ENCODE measurements at regions not wholly inside any gene's neighbourhood (a gene's known extent, or its start where the extent isn't known, plus 50 kb on each side); places are given as distances from the start of the nearest gene placed in this dataset.

- no peak for TF ChIP-seq CTCF (IDR thresholded peaks at IDR 0.05)
- no peaks in the 10 kb centered on the region for H3K4me1 ChIP-seq
- no peaks in the 10 kb centered on the region for H3K27me3 ChIP-seq
- no peak for DNase-seq
- H3K27ac ChIP-seq: no peak overlapping the region
- no peak overlapping the region for H3K4me3 ChIP-seq
- H3K9me3 ChIP-seq: no peaks in the 10 kb centered on the region
- H3K36me3 ChIP-seq: no peaks in the 10 kb centered on the region
Measured at GRCh38 chr16:65940711-65941110, 425.8 kb upstream of the CDH5 start.

GRCh38 chr16:65938083-65938482 lies 428.4 kb upstream of the CDH5 start:
- H3K36me3 ChIP-seq: no peaks in the 10 kb centered on the region
- no peak for DNase-seq
- H3K9me3 ChIP-seq: no peaks in the 10 kb centered on the region

GRCh38 chr16:65937455-65937854 lies 429.0 kb upstream of the CDH5 start:
- no peaks in the 10 kb centered on the region for H3K9me3 ChIP-seq
- no peak overlapping the region for H3K4me3 ChIP-seq

More at GRCh38 chr16:65938083-65938482, 428.4 kb upstream of the CDH5 start:
- Histone ChIP-seq H3K27me3 (no peaks in the 10 kb centered on the region), H3K4me3 (no peak overlapping the region), H3K27ac (no peak overlapping the region), H3K4me1 (no peaks in the 10 kb centered on the region)
- TF ChIP-seq CTCF (IDR thresholded peaks at IDR 0.05): no peak
- TF ChIP-seq POLR2A (IDR thresholded peaks at IDR 0.05): no peak

GRCh38 chr16:65936096-65936495 lies 430.4 kb upstream of the CDH5 start:
- no peak for DNase-seq
- no peaks in the 10 kb centered on the region for H3K9me3 ChIP-seq
- H3K27ac ChIP-seq: no peak overlapping the region
- no peak overlapping the region for H3K4me3 ChIP-seq
- TF ChIP-seq POLR2A (IDR thresholded peaks at IDR 0.05) (no peak), CTCF (IDR thresholded peaks at IDR 0.05) (no peak)
- H3K4me1 ChIP-seq: no peaks in the 10 kb centered on the region
- H3K36me3 ChIP-seq: no peaks in the 10 kb centered on the region
- no peaks in the 10 kb centered on the region for H3K27me3 ChIP-seq

More at GRCh38 chr16:65937455-65937854, 429.0 kb upstream of the CDH5 start:
- Histone ChIP-seq H3K27me3 (no peaks in the 10 kb centered on the region), H3K27ac (no peak overlapping the region), H3K36me3 (no peaks in the 10 kb centered on the region), H3K4me1 (no peaks in the 10 kb centered on the region)
- TF ChIP-seq CTCF (IDR thresholded peaks at IDR 0.05): no peak
- TF ChIP-seq POLR2A (IDR thresholded peaks at IDR 0.05): no peak
- no peak for DNase-seq

GRCh38 chr16:65934443-65934842 lies 432.0 kb upstream of the CDH5 start:
- DNase-seq: no peak
- H3K4me1 ChIP-seq: no peaks in the 10 kb centered on the region
- no peak for TF ChIP-seq CTCF (IDR thresholded peaks at IDR 0.05)
- TF ChIP-seq POLR2A (IDR thresholded peaks at IDR 0.05): no peak

GRCh38 chr16:65933703-65934102 lies 432.8 kb upstream of the CDH5 start:
- DNase-seq: no peak
- no peak overlapping the region for H3K27ac ChIP-seq
- H3K36me3 ChIP-seq: no peaks in the 10 kb centered on the region
- no peaks in the 10 kb centered on the region for H3K27me3 ChIP-seq
- H3K4me3 ChIP-seq: no peak overlapping the region
- TF ChIP-seq POLR2A (IDR thresholded peaks at IDR 0.05): no peak
- H3K4me1 ChIP-seq: no peaks in the 10 kb centered on the region
- H3K9me3 ChIP-seq: no peaks in the 10 kb centered on the region

More at GRCh38 chr16:65934443-65934842, 432.0 kb upstream of the CDH5 start:
- no peaks in the 10 kb centered on the region for H3K27me3 ChIP-seq
- no peaks in the 10 kb centered on the region for H3K36me3 ChIP-seq
- H3K27ac ChIP-seq: no peak overlapping the region
- H3K4me3 ChIP-seq: no peak overlapping the region
- no peaks in the 10 kb centered on the region for H3K9me3 ChIP-seq

Data from Peyer's patch (tissue), 4 donors.